ENCODE measurements at regions not wholly inside any gene's neighbourhood (a gene's known extent, or its start where the extent isn't known, plus 50 kb on each side); places are given as distances from the start of the nearest gene placed in this dataset.

DNA sequence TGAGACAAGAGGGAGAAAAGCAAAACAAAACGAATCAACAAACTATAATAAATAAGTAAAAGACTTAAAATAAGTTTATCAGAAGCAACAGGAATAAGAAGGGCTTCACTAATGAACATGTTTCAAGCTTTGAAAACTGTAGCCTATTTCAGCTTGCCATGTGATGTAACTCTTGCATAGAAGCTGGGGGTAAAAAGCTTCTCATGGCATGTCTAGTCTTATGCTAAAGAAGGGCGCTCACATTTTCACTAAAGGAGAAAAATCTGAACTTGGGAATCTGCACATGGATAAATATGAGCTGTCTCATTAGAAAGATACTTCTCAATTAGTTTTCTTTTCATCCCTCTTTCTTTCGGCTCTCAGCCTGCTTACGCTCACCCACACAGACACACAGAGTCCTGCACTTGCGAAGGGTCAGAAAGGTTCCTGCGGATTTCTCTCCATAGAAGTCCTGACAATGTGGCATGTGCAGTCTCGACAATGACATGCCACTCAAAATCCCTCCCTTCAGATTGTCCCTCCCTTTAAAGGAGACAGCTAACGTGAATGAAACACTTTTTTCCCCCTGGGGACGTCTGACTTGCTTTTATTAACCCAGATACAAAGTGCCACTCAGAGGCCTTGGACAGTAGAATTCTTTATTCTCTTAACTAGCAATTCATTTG is 568.9 kb upstream of the NR2F2 start:
- Histone ChIP-seq H3K4me1 (peaks cover 12% of the 10 kb centered on the region), H3K36me3 (no peaks in the 10 kb centered on the region), H3K9me3 (replicated peaks) (no peaks in the 10 kb centered on the region), H3K4me3 (no peak overlapping the region), H3K27me3 (ENCODE audit: low read depth) (no peaks in the 10 kb centered on the region), H3K27ac (replicated peaks) (peak overlapping the region; percentile 35)
- TF ChIP-seq, protein P1, sequence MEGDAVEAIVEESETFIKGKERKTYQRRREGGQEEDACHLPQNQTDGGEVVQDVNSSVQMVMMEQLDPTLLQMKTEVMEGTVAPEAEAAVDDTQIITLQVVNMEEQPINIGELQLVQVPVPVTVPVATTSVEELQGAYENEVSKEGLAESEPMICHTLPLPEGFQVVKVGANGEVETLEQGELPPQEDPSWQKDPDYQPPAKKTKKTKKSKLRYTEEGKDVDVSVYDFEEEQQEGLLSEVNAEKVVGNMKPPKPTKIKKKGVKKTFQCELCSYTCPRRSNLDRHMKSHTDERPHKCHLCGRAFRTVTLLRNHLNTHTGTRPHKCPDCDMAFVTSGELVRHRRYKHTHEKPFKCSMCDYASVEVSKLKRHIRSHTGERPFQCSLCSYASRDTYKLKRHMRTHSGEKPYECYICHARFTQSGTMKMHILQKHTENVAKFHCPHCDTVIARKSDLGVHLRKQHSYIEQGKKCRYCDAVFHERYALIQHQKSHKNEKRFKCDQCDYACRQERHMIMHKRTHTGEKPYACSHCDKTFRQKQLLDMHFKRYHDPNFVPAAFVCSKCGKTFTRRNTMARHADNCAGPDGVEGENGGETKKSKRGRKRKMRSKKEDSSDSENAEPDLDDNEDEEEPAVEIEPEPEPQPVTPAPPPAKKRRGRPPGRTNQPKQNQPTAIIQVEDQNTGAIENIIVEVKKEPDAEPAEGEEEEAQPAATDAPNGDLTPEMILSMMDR (IDR thresholded peaks at IDR 0.05; ENCODE audit: borderline replicate concordance) = no peak
- no peak for DNase-seq
- intact Hi-C loops (cut with micrococcal nuclease) = no loop called here

DNA sequence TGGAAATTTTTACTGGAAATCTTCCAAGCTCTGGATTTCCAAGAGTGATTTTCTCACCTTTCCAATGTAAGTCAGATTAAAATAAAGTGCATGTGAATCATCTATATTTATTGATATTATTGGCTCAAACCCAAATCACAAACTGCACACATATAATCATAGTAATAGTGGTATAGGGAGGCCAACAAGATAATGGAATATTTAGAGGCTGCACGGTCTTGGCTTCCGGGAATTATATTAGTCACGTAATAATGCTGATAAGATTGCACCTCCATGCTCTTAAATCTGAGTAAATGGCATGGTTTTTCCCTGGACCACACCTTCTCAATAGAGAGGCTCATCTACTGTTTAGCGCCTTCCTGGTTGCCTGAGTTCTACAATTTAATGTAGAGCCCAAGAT is 567.1 kb upstream of the NR2F2 start:
- H3K36me3 ChIP-seq = no peaks in the 10 kb centered on the region
- intact Hi-C loops (cut with micrococcal nuclease) = no loop called here
- no peak for DNase-seq
- H3K27ac ChIP-seq (replicated peaks) = no peak overlapping the region
- H3K4me3 ChIP-seq = no peak overlapping the region
- no peaks in the 10 kb centered on the region for H3K27me3 ChIP-seq (ENCODE audit: low read depth)
- H3K9me3 ChIP-seq (replicated peaks) = no peaks in the 10 kb centered on the region
- H3K4me1 ChIP-seq = peaks cover 7% of the 10 kb centered on the region
- TF ChIP-seq, protein P1 (IDR thresholded peaks at IDR 0.05; ENCODE audit: borderline replicate concordance) = no peak

DNA sequence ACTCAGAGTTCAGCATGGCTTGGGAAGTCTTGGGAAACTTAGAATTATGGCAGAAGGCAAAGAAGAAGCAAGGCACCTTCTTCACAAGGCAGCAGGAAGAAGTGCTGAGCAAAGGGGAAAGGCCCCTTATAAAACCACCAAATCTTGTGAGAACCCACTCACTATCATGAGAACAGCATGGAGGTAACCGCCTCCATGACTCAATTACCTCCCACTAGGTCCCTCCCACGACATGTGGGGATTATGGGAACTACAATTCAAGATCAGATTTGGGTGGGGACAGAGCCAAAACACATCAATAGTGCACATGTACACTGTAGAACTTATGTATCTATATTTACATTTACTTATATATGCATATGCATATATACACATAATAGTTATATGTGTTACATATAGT is 565.3 kb upstream of the NR2F2 start:
- Histone ChIP-seq H3K27ac (replicated peaks) (no peak overlapping the region), H3K9me3 (replicated peaks) (no peaks in the 10 kb centered on the region), H3K36me3 (no peaks in the 10 kb centered on the region), H3K4me3 (no peak overlapping the region), H3K27me3 (ENCODE audit: low read depth) (no peaks in the 10 kb centered on the region), H3K4me1 (no peaks in the 10 kb centered on the region)
- TF ChIP-seq, protein P1 (IDR thresholded peaks at IDR 0.05; ENCODE audit: borderline replicate concordance) = no peak
- no peak for DNase-seq
- intact Hi-C loops (cut with micrococcal nuclease) = no loop called here

DNA sequence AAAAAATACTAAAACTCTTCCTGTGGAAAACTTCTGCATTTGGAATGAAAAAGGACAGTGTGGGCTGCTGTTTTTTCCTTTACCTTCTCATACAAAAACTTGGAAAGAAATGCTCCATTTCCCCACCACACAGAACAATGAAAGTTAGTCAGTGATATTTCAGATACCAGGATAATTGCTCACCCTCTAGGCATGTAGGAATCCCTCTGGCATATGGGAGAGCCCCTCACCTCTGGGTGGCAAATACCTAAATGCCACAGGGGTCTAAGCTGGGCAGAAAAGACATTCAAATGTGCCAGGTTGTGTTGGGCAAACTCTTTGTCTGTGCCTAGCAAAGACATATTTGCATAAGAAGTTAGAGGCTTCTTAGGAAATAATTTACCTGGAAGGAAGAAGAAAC is 560.3 kb upstream of the NR2F2 start:
- Histone ChIP-seq H3K27ac (replicated peaks) (no peak overlapping the region), H3K36me3 (no peaks in the 10 kb centered on the region), H3K27me3 (ENCODE audit: low read depth) (no peaks in the 10 kb centered on the region), H3K9me3 (replicated peaks) (no peaks in the 10 kb centered on the region), H3K4me1 (no peaks in the 10 kb centered on the region), H3K4me3 (no peak overlapping the region)
- TF ChIP-seq, protein P1 (IDR thresholded peaks at IDR 0.05; ENCODE audit: borderline replicate concordance) = no peak
- DNase-seq = no peak
- intact Hi-C loops (cut with micrococcal nuclease) = no loop called here

DNA sequence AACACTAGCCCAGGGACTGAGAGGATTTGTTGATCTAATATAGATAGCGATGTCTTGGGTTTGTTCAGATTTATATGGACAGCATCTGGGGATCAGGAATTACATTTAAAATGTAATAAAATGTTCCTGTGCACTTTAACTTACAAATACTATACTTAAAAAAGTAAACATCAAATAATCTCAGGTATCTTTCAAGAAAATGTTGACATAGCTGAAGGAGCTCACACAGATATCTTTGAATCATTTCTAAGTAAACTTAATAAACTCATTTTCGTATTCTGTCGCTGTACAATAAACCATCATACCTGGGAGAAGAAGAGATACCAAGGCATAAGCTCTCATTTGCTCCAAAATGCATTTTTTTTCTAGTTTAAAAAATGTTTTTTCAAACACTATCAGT is 557.5 kb upstream of the NR2F2 start:
- no peak overlapping the region for H3K4me3 ChIP-seq
- DNase-seq = no peak
- H3K4me1 ChIP-seq = no peaks in the 10 kb centered on the region
- TF ChIP-seq, protein P1 (IDR thresholded peaks at IDR 0.05; ENCODE audit: borderline replicate concordance) = no peak
- no peaks in the 10 kb centered on the region for H3K36me3 ChIP-seq
- intact Hi-C loops (cut with micrococcal nuclease) = no loop called here
- H3K9me3 ChIP-seq (replicated peaks) = no peaks in the 10 kb centered on the region
- no peaks in the 10 kb centered on the region for H3K27me3 ChIP-seq (ENCODE audit: low read depth)
- H3K27ac ChIP-seq (replicated peaks) = no peak overlapping the region

Data from left ventricle myocardium inferior (tissue), 1 donor.